HepG2 (cell line): ENCODE measurements at regions not wholly inside any gene's neighbourhood (a gene's known extent, or its start where the extent isn't known, plus 50 kb on each side); places are given as distances from the start of the nearest gene placed in this dataset.

Source experiments
- CREM ChIP-seq, 2 experiments: sonication (generic) in 1 of 2; formaldehyde crosslinking in 1 of 2; IDR thresholded peaks; 2 replicates each; pipeline versions ENCODE4 v1.4.0 to v1.6.1; 2016 to 2020; ENCODE audit warnings: antibody characterized with exemption in 1 of 2, mild to moderate bottlenecking in 1 of 2, missing genetic modification reagents in 1 of 2
- CTCF ChIP-seq: sonication (generic); formaldehyde crosslinking; IDR thresholded peaks from 2 replicates; pipeline ENCODE4 v1.5.0; 2020; ENCODE audit warnings: mild to moderate bottlenecking, missing genetic modification reagents, moderate library complexity
- EZH2 ChIP-seq: conservative IDR thresholded peaks from 2 replicates; pipeline ENCODE4 v1.6.1; 2012; ENCODE audit warnings: mild to moderate bottlenecking, low read depth, low read length, moderate library complexity
- FOXP4 ChIP-seq: sonication (generic); formaldehyde crosslinking; IDR thresholded peaks from 2 replicates; pipeline ENCODE4 v1.4.0; 2020; ENCODE audit warnings: missing genetic modification reagents
- MYNN ChIP-seq: sonication (generic); formaldehyde crosslinking; IDR thresholded peaks from 2 replicates; pipeline ENCODE4 v1.4.0; 2020; ENCODE audit warnings: mild to moderate bottlenecking, low read depth, missing genetic modification reagents
- SMARCC2 ChIP-seq: fragments of 450-650 bp; IDR thresholded peaks from 2 replicates; pipeline ENCODE4 v1.6.1; 2017; ENCODE audit warnings: antibody characterized with exemption, mild to moderate bottlenecking
- SMC3 ChIP-seq: IDR thresholded peaks from 2 replicates; pipeline ENCODE4 v1.6.1; 2011; ENCODE audit warnings: low read length, improper control_type of control experiment
- TAF1 ChIP-seq: sonication (generic); formaldehyde crosslinking; IDR thresholded peaks from 2 replicates; pipeline ENCODE4 v1.4.0; 2020; ENCODE audit warnings: missing genetic modification reagents
- TAF15 ChIP-seq: fragments of 200-400 bp; formaldehyde crosslinking; IDR thresholded peaks from one replicate; pipeline ENCODE4 v1.6.1; 2018; ENCODE audit warnings: mild to moderate bottlenecking, low read depth, low read length; ENCODE audit not compliant: poor library complexity, severe bottlenecking
- TEAD2 ChIP-seq: sonication (generic); formaldehyde crosslinking; IDR thresholded peaks from 2 replicates; pipeline ENCODE4 v1.9.0; 2021; ENCODE audit warnings: missing genetic modification reagents
- TMF1 ChIP-seq: sonication (generic); formaldehyde crosslinking; IDR thresholded peaks from 2 replicates; pipeline ENCODE4 v1.8.1; 2022; ENCODE audit warnings: low read depth, missing genetic modification reagents
- YY1 ChIP-seq: IDR thresholded peaks from 2 replicates; pipeline ENCODE4 v1.6.1; 2011; ENCODE audit warnings: low read length, low read depth, moderate library complexity, mild to moderate bottlenecking; ENCODE audit not compliant: insufficient read depth, insufficient replicate concordance
- ZNF24 ChIP-seq: fragments of 450-650 bp; IDR thresholded peaks from 2 replicates; pipeline ENCODE4 v1.6.1; 2017; ENCODE audit warnings: antibody characterized with exemption, mild to moderate bottlenecking
- ZNF30 ChIP-seq: sonication (generic); formaldehyde crosslinking; IDR thresholded peaks from 2 replicates; pipeline ENCODE4 v1.5.0; 2020; ENCODE audit warnings: mild to moderate bottlenecking, missing genetic modification reagents

- TF ChIP-seq EZH2 = no peak
- no peak for TF ChIP-seq CTCF (CRISPR knock-in tag)
- no peak for TF ChIP-seq YY1
- no peak for TF ChIP-seq ZNF24
- TF ChIP-seq SMC3 = no peak
- no peak for TF ChIP-seq MYNN (CRISPR knock-in tag)
- TF ChIP-seq SMARCC2 = no peak
- no peak for TF ChIP-seq ZNF30 (CRISPR knock-in tag)
- TF ChIP-seq CREM (IDR thresholded peaks at IDR 0.05) = no peak
- no peak for TF ChIP-seq CREM (CRISPR knock-in tag; IDR thresholded peaks at IDR 0.05)
- TF ChIP-seq TAF15 = no peak
- no peak for TF ChIP-seq TMF1 (CRISPR knock-in tag)
- no peak for TF ChIP-seq TEAD2 (CRISPR knock-in tag)
- TF ChIP-seq FOXP4 = no peak
- TF ChIP-seq TAF1 (CRISPR knock-in tag) = no peak
Observed at GRCh38 chr6:66328200-66328599, 621.2 kb upstream of the EYS start.
